ENCODE measurements at regions not wholly inside any gene's neighbourhood (a gene's known extent, or its start where the extent isn't known, plus 50 kb on each side); places are given as distances from the start of the nearest gene placed in this dataset.

DNA sequence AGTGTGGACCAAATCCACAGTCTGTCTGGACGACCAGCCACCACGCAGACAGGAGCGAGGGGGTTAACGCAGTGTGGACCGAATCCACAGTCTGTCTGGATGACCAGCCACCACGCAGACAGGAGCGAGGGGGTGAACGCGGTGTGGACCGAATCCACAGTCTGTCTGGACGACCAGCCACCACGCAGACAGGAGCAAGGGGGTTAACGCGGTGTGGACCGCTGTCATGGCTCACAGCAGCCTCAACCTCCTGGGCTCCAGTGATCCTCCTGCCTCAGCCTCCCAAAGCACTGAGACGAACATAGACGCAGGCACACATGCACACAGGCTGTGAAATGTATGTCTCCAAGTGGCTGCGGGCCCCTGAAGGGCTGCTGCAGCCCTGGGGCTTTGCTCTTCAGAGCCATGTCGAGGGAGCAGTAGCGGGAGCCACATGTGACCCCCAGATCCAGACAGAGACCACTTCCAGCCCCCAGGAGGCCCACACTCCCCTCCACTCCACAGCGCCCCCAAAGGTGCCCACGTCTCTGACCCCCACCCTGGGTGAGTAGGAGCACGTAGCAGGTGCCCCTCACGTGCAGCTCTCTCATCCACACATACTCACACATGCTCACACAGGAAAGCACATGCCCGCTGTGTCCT, 98.1 kb downstream of the YTHDF1 start:
- no peak for DNase-seq
- no TSS peak for BruUV-seq (replicated peaks)
- H3K4me3 ChIP-seq (ENCODE audit: low read length), result no peak overlapping the region
- intact Hi-C loops (cut with micrococcal nuclease), result no loop called here
- H3K4me1 ChIP-seq (ENCODE audit: insufficient read depth, low read length), result peaks cover 14% of the 10 kb centered on the region
- peaks cover 4% of the 10 kb centered on the region; the same call in 1 of the 2 replicates for H4K20me1 ChIP-seq (ENCODE audit: low read length)
- H3F3A ChIP-seq (ENCODE audit: low read length, unreplicated experiment), result no peaks in the 10 kb centered on the region
- CTCF ChIA-PET, result no interaction called here
- TF ChIP-seq, protein P1, sequence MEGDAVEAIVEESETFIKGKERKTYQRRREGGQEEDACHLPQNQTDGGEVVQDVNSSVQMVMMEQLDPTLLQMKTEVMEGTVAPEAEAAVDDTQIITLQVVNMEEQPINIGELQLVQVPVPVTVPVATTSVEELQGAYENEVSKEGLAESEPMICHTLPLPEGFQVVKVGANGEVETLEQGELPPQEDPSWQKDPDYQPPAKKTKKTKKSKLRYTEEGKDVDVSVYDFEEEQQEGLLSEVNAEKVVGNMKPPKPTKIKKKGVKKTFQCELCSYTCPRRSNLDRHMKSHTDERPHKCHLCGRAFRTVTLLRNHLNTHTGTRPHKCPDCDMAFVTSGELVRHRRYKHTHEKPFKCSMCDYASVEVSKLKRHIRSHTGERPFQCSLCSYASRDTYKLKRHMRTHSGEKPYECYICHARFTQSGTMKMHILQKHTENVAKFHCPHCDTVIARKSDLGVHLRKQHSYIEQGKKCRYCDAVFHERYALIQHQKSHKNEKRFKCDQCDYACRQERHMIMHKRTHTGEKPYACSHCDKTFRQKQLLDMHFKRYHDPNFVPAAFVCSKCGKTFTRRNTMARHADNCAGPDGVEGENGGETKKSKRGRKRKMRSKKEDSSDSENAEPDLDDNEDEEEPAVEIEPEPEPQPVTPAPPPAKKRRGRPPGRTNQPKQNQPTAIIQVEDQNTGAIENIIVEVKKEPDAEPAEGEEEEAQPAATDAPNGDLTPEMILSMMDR (conservative IDR thresholded peaks at IDR 0.05; ENCODE audit: low read depth, low read length), result no peak
- TF ChIP-seq EZH2phosphoT487 (IDR thresholded peaks at IDR 0.05; ENCODE audit: borderline replicate concordance, low read length), result no peak
- TF ChIP-seq EZH2 (IDR thresholded peaks at IDR 0.05; ENCODE audit: low read length, unreplicated experiment), result no peak
- POLR2A ChIA-PET (ENCODE audit: unreplicated experiment), result no interaction called here
- no peaks in the 10 kb centered on the region for H3K36me3 ChIP-seq (ENCODE audit: low read depth, low read length)
- no peak overlapping the region for H2AFZ ChIP-seq (ENCODE audit: low read length)
- no peak for ATAC-seq
- H3K9me3 ChIP-seq (ENCODE audit: low read length), result no peaks in the 10 kb centered on the region
- H3K79me2 ChIP-seq (ENCODE audit: low read length), result no peaks in the 10 kb centered on the region
- H3K9ac ChIP-seq (ENCODE audit: low read length), result no peak overlapping the region
- no peak overlapping the region for H3K4me2 ChIP-seq (ENCODE audit: low read length)
- peaks cover 24% of the 10 kb centered on the region for H3K27me3 ChIP-seq (ENCODE audit: low read length)
- no peaks in the 10 kb centered on the region for H3K9me2 ChIP-seq (replicated peaks; ENCODE audit: low read length)
- H3K27ac ChIP-seq (ENCODE audit: low read length), result no peak overlapping the region

GRCh38 chr20:63117151-63117550, 98.8 kb downstream of the YTHDF1 start:
- no peak overlapping the region for H3K4me2 ChIP-seq (ENCODE audit: low read length)
- H3K9ac ChIP-seq (ENCODE audit: low read length), result no peak overlapping the region
- H3K79me2 ChIP-seq (ENCODE audit: low read length), result no peaks in the 10 kb centered on the region
- BruUV-seq (replicated peaks), result no TSS peak
- no peaks in the 10 kb centered on the region for H3K36me3 ChIP-seq (ENCODE audit: low read depth, low read length)
- H3K4me1 ChIP-seq (ENCODE audit: insufficient read depth, low read length), result peaks cover 14% of the 10 kb centered on the region
- ChIA-PET CTCF (no interaction called here), POLR2A (ENCODE audit: unreplicated experiment) (no interaction called here)
- H3F3A ChIP-seq (ENCODE audit: low read length, unreplicated experiment), result no peaks in the 10 kb centered on the region
- peaks cover 24% of the 10 kb centered on the region for H3K27me3 ChIP-seq (ENCODE audit: low read length)
- intact Hi-C loops (cut with micrococcal nuclease), result no loop called here
- no peak overlapping the region for H3K4me3 ChIP-seq (ENCODE audit: low read length)
- DNase-seq (no peak), ATAC-seq (no peak)
- TF ChIP-seq EZH2phosphoT487 (IDR thresholded peaks at IDR 0.05; ENCODE audit: borderline replicate concordance, low read length) (no peak), EZH2 (IDR thresholded peaks at IDR 0.05; ENCODE audit: low read length, unreplicated experiment) (no peak)
- TF ChIP-seq, protein P1 (conservative IDR thresholded peaks at IDR 0.05; ENCODE audit: low read depth, low read length), result no peak
- H2AFZ ChIP-seq (ENCODE audit: low read length), result no peak overlapping the region
- no peaks in the 10 kb centered on the region for H3K9me3 ChIP-seq (ENCODE audit: low read length)
- H4K20me1 ChIP-seq (ENCODE audit: low read length), result peaks cover 4% of the 10 kb centered on the region; the same call in 1 of the 2 replicates
- H3K9me2 ChIP-seq (replicated peaks; ENCODE audit: low read length), result no peaks in the 10 kb centered on the region
- no peak overlapping the region for H3K27ac ChIP-seq (ENCODE audit: low read length)

- CTCF ChIA-PET, result no interaction called here
Observed at GRCh38 chr20:63116412-63117106, 99.4 kb downstream of the YTHDF1 start.

More at GRCh38 chr20:63116412-63117106, 99.4 kb downstream of the YTHDF1 start:
- no peak overlapping the region for H3K4me2 ChIP-seq (ENCODE audit: low read length)
- H3F3A ChIP-seq (ENCODE audit: low read length, unreplicated experiment), result no peaks in the 10 kb centered on the region
- TF ChIP-seq EZH2 (IDR thresholded peaks at IDR 0.05; ENCODE audit: low read length, unreplicated experiment) (no peak), EZH2phosphoT487 (IDR thresholded peaks at IDR 0.05; ENCODE audit: borderline replicate concordance, low read length) (no peak)
- TF ChIP-seq, protein P1 (conservative IDR thresholded peaks at IDR 0.05; ENCODE audit: low read depth, low read length), result no peak
- no peaks in the 10 kb centered on the region for H3K9me2 ChIP-seq (replicated peaks; ENCODE audit: low read length)
- POLR2A ChIA-PET (ENCODE audit: unreplicated experiment), result no interaction called here
- H3K9me3 ChIP-seq (ENCODE audit: low read length), result 0 out of 2 replicates have a peak, but pooled peaks cover 4% of the 10 kb centered on the region
- H3K4me1 ChIP-seq (ENCODE audit: insufficient read depth, low read length), result peaks cover 14% of the 10 kb centered on the region
- H2AFZ ChIP-seq (ENCODE audit: low read length), result no peak overlapping the region
- no peaks in the 10 kb centered on the region for H3K36me3 ChIP-seq (ENCODE audit: low read depth, low read length)
- H3K27me3 ChIP-seq (ENCODE audit: low read length), result peaks cover 24% of the 10 kb centered on the region
- H3K9ac ChIP-seq (ENCODE audit: low read length), result no peak overlapping the region
- BruUV-seq (replicated peaks), result no TSS peak
- no peak overlapping the region for H3K4me3 ChIP-seq (ENCODE audit: low read length)
- H3K79me2 ChIP-seq (ENCODE audit: low read length), result no peaks in the 10 kb centered on the region
- DNase-seq (peak; percentile 18), ATAC-seq (no peak)
- H4K20me1 ChIP-seq (ENCODE audit: low read length), result peaks cover 4% of the 10 kb centered on the region; the same call in 1 of the 2 replicates
- no peak overlapping the region for H3K27ac ChIP-seq (ENCODE audit: low read length)
- intact Hi-C loops (cut with micrococcal nuclease), result no loop called here

All from PC-3 (cell line).